CD14-positive monocyte (primary cell): ENCODE measurements at regions not wholly inside any gene's neighbourhood (a gene's known extent, or its start where the extent isn't known, plus 50 kb on each side); places are given as distances from the start of the nearest gene placed in this dataset.
"Not testable (repeated sequence)": the region's sequence is repeated elsewhere in the genome, so short reads cannot be mapped to it uniquely, and the experiment has no call there.

ENCODE experiments used
- DNase-seq, 3 donors: peaks; one replicate each; pipeline ENCODE4 v3.0.0-alpha.2; 2011 to 2022
- H2AFZ ChIP-seq: 2 replicates; pipeline ENCODE4 v1.6.0; 2012; ENCODE audit warnings: mild to moderate bottlenecking, low read depth, low read length, inconsistent platforms; ENCODE audit not compliant: insufficient read depth, poor library complexity, severe bottlenecking
- H3K27ac ChIP-seq, 2 donors: 1 replicate in 1 of 2; 2 replicates in 1 of 2; pipeline ENCODE4 v1.5.1; 2012 to 2013; ENCODE audit warnings: low read length in 2 of 2, control low read depth in 1 of 2, inconsistent platforms in 1 of 2, low read depth in 1 of 2, mild to moderate bottlenecking in 1 of 2
- H3K27me3 ChIP-seq, 2 donors: one replicate each; pipeline versions ENCODE4 v1.6.0 to v1.6.1; 2011 to 2013; ENCODE audit warnings: low read length in 2 of 2; ENCODE audit not compliant: control insufficient read depth in 2 of 2, insufficient read depth in 2 of 2
- H3K36me3 ChIP-seq, 2 donors: replicated peaks in 1 of 2; 1 replicate in 1 of 2; 2 replicates in 1 of 2; pipeline versions ENCODE4 v1.5.1 to v1.6.1; 2012 to 2013; ENCODE audit warnings: low read length in 2 of 2, control low read depth in 1 of 2, inconsistent platforms in 1 of 2, mild to moderate bottlenecking in 1 of 2; ENCODE audit not compliant: insufficient read depth in 2 of 2, control insufficient read depth in 1 of 2
- H3K4me1 ChIP-seq, 2 donors: 1 replicate in 1 of 2; 2 replicates in 1 of 2; pipeline versions ENCODE4 v1.5.1 to v1.6.1; 2012 to 2013; ENCODE audit warnings: low read length in 2 of 2, control low read depth in 1 of 2, inconsistent platforms in 1 of 2, mild to moderate bottlenecking in 1 of 2, moderate library complexity in 1 of 2; ENCODE audit not compliant: insufficient read depth in 2 of 2, control insufficient read depth in 1 of 2
- H3K4me2 ChIP-seq: replicated peaks from 2 replicates; pipeline ENCODE3; 2012; ENCODE audit warnings: low read length, moderate library complexity, mild to moderate bottlenecking; ENCODE audit not compliant: poor library complexity, severe bottlenecking; ENCODE audit errors: extremely low read depth
- H3K4me3 ChIP-seq, 3 experiments: fragments of 200-600 bp in 1 of 3; sonication (generic) in 1 of 3; replicated peaks in 1 of 3; 1 replicate in 2 of 3; 2 replicates in 1 of 3; pipeline ENCODE4 v1.5.1; 2011 to 2013; ENCODE audit warnings: low read length in 3 of 3, mild to moderate bottlenecking in 3 of 3, control low read depth in 2 of 3, low read depth in 2 of 3, inconsistent platforms in 1 of 3, moderate library complexity in 1 of 3
- H3K79me2 ChIP-seq: 2 replicates; pipeline ENCODE4 v1.6.0; 2012; ENCODE audit warnings: mild to moderate bottlenecking, control low read depth, inconsistent platforms, low read length, moderate library complexity; ENCODE audit not compliant: insufficient read depth
- H3K9ac ChIP-seq: 2 replicates; pipeline ENCODE4 v1.6.0; 2017; ENCODE audit warnings: low read length, mild to moderate bottlenecking; ENCODE audit not compliant: insufficient read depth, poor library complexity, severe bottlenecking
- H3K9me3 ChIP-seq, 2 donors: replicated peaks in 1 of 2; 1 replicate in 1 of 2; 2 replicates in 1 of 2; pipeline versions ENCODE4 v1.5.1 to v1.6.1; 2012 to 2013; ENCODE audit warnings: low read length in 2 of 2, control low read depth in 1 of 2; ENCODE audit not compliant: control insufficient read depth in 1 of 2, insufficient read depth in 1 of 2
- H4K20me1 ChIP-seq: 2 replicates; pipeline ENCODE4 v1.6.0; 2012; ENCODE audit warnings: mild to moderate bottlenecking, low read length, control low read depth, moderate library complexity; ENCODE audit not compliant: insufficient read depth
- H3K27ac Mint-ChIP-seq, 7 donors: one replicate each; pipeline ENCODE4 v1.8.0; 2020; ENCODE audit warnings: mild to moderate bottlenecking in 7 of 7, mixed read lengths in 7 of 7, moderate library complexity in 6 of 7, inconsistent platforms in 2 of 7
- H3K27me3 Mint-ChIP-seq, 3 donors: one replicate each; pipeline ENCODE4 v1.8.0; 2021 to 2022; ENCODE audit warnings: low read depth in 3 of 3, mild to moderate bottlenecking in 3 of 3, mixed read lengths in 3 of 3, moderate library complexity in 3 of 3, inconsistent platforms in 1 of 3
- H3K36me3 Mint-ChIP-seq, 2 donors: one replicate each; pipeline ENCODE4 v1.8.0; 2020; ENCODE audit warnings: mixed read lengths in 2 of 2, inconsistent platforms in 1 of 2, mild to moderate bottlenecking in 1 of 2
- H3K4me1 Mint-ChIP-seq: one replicate; pipeline ENCODE4 v1.8.0; 2020; ENCODE audit warnings: mild to moderate bottlenecking, mixed read lengths
- H3K4me3 Mint-ChIP-seq, 2 donors: one replicate each; pipeline ENCODE4 v1.8.0; 2020; ENCODE audit warnings: mild to moderate bottlenecking in 2 of 2, mixed read lengths in 2 of 2, moderate library complexity in 1 of 2
- H3K9me3 Mint-ChIP-seq, 7 donors: one replicate each; pipeline ENCODE4 v1.8.0; 2020 to 2022; ENCODE audit warnings: mixed read lengths in 7 of 7, mild to moderate bottlenecking in 6 of 7, moderate library complexity in 6 of 7, inconsistent platforms in 2 of 7
- CTCF ChIP-seq: fragments of 200-600 bp; IDR thresholded peaks from one replicate; pipeline ENCODE4 v1.8.0; 2022; ENCODE audit warnings: antibody characterized with exemption, mild to moderate bottlenecking
- WGBS: methylation state at CpG from one replicate; pipeline ENCODE4 v1.1.5; 2013; ENCODE audit warnings: missing lambda C conversion rate; ENCODE audit not compliant: insufficient coverage; 5-methylcytosine and 5-hydroxymethylcytosine counted together
- intact Hi-C, 2 donors: fragments of 100-400 bp; cut with micrococcal nuclease; formaldehyde crosslinking; loops; one replicate each; pipeline versions ENCODE4 v1.15.0 to v1.15.1; 2023

- Histone ChIP-seq H3K27me3 (no peaks in the 10 kb centered on the region), H3K4me2 (no peak overlapping the region), H3K9ac (no peak overlapping the region), H3K9me3 (peaks cover 0 to 16% of the 10 kb centered on the region in 2 donors), H4K20me1 (no peaks in the 10 kb centered on the region), H3K79me2 (no peaks in the 10 kb centered on the region), H3K4me1 (no peaks in the 10 kb centered on the region), H3K27ac (no peak overlapping the region), H3K4me3 (no peak overlapping the region), H3K36me3 (no peaks in the 10 kb centered on the region), H2AFZ (no peak overlapping the region)
- Mint-ChIP-seq H3K27me3 (no peaks in the 10 kb centered on the region), H3K4me3 (no peak overlapping the region), H3K36me3 (no peaks in the 10 kb centered on the region), H3K4me1 (no peaks in the 10 kb centered on the region), H3K27ac (no peak overlapping the region), H3K9me3 (peaks cover 0 to 12% (median 4%) of the 10 kb centered on the region in 7 donors)
- no peak for TF ChIP-seq CTCF
- intact Hi-C loops: no loop called here
- no peak for DNase-seq
These were observed 177.8 kb downstream of the NPFFR2 start for GRCh38 chr4:72209600-72209999.

GRCh38 chr4:72213763-72214162 is 182.0 kb downstream of the NPFFR2 start:
- H3K27me3 ChIP-seq, H3K36me3 ChIP-seq, intact Hi-C loops, H3K27me3 Mint-ChIP-seq, H3K27ac Mint-ChIP-seq, H3K4me3 ChIP-seq, H3K27ac ChIP-seq, H3K36me3 Mint-ChIP-seq, H2AFZ ChIP-seq, H3K79me2 ChIP-seq, DNase-seq, H3K4me2 ChIP-seq, H4K20me1 ChIP-seq, H3K4me3 Mint-ChIP-seq, H3K4me1 Mint-ChIP-seq, H3K9ac ChIP-seq, H3K4me1 ChIP-seq: not testable (repeated sequence)
- WGBS: no CpG with 5 or more reads among the region's 5 CpGs
- H3K9me3 Mint-ChIP-seq: peaks cover 5 to 18% (median 10%) of the 10 kb centered on the region in 7 donors
- H3K9me3 ChIP-seq: peaks cover 16 to 41% of the 10 kb centered on the region in 2 donors
